ENCODE measurements at regions not wholly inside any gene's neighbourhood (a gene's known extent, or its start where the extent isn't known, plus 50 kb on each side); places are given as distances from the start of the nearest gene placed in this dataset.

DNA sequence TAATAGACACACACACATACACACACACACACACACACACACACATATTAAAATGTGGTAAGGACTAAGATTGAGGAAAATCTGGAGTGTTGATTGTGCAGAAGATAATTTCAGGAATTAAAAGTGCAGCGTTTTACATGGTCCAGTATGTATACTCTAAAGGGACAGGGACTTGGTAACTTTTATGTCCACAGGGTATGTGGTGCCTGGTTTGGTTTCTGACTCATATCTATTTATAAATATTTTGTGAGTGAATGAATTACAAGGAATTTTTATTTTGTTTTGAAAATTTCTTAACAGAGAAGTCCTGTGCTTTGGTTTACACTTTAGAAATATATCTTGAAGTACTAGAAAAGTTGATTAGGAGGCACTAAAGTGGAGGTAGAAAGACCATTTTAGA lies 287.7 kb upstream of the NXPH2 start:
- TF ChIP-seq POLR2A (IDR thresholded peaks at IDR 0.05) (no peak), CTCF (IDR thresholded peaks at IDR 0.05) (no peak)
